ENCODE measurements at regions not wholly inside any gene's neighbourhood (a gene's known extent, or its start where the extent isn't known, plus 50 kb on each side); places are given as distances from the start of the nearest gene placed in this dataset.

DNA sequence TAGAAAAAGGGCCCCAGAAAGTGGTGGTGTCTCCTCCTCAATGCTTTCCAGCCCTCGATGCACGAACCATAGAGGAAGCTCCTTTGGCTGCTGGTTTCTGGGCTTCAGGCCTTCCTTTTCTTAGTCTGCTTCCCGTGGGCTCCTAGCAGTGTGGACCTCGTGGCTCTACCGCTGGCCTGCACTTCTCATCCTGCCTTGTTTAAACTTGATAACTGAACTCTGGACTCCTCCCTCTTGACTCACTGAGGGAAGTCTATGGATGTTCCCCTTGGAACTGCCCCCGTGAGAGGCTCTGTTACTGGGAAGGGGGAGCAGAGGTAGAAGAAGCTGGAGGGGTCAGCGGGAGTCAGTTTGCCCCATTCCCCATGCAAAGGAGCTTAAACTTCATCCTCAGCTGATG lies 75.3 kb upstream of the WDR26 start:
- Histone ChIP-seq H3K36me3 (ENCODE audit: insufficient read depth, low read length) (no peaks in the 10 kb centered on the region), H3K79me2 (ENCODE audit: insufficient read depth, low read length) (no peaks in the 10 kb centered on the region), H2AFZ (ENCODE audit: low read length) (peak overlapping the region; percentile 14), H3K4me3 (ENCODE audit: insufficient read depth, low read length) (no peak overlapping the region), H3K27ac (ENCODE audit: low read depth, low read length) (no peak overlapping the region), H3K4me1 (ENCODE audit: insufficient read depth, low read length) (peaks cover 14% of the 10 kb centered on the region), H4K20me1 (ENCODE audit: insufficient read depth, low read length) (no peaks in the 10 kb centered on the region), H3K27me3 (ENCODE audit: insufficient read depth, low read length) (no peaks in the 10 kb centered on the region), H3K4me2 (ENCODE audit: insufficient read depth, low read length) (no peak overlapping the region), H3K9me3 (ENCODE audit: low read depth, low read length) (no peaks in the 10 kb centered on the region)
- peak; percentile 78 for DNase-seq (ENCODE audit: insufficient read length, low spot score, missing footprints)
- TF ChIP-seq, protein P1, sequence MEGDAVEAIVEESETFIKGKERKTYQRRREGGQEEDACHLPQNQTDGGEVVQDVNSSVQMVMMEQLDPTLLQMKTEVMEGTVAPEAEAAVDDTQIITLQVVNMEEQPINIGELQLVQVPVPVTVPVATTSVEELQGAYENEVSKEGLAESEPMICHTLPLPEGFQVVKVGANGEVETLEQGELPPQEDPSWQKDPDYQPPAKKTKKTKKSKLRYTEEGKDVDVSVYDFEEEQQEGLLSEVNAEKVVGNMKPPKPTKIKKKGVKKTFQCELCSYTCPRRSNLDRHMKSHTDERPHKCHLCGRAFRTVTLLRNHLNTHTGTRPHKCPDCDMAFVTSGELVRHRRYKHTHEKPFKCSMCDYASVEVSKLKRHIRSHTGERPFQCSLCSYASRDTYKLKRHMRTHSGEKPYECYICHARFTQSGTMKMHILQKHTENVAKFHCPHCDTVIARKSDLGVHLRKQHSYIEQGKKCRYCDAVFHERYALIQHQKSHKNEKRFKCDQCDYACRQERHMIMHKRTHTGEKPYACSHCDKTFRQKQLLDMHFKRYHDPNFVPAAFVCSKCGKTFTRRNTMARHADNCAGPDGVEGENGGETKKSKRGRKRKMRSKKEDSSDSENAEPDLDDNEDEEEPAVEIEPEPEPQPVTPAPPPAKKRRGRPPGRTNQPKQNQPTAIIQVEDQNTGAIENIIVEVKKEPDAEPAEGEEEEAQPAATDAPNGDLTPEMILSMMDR (IDR thresholded peaks at IDR 0.05; ENCODE audit: extremely low read depth, low read depth, low read length): no peak

DNA sequence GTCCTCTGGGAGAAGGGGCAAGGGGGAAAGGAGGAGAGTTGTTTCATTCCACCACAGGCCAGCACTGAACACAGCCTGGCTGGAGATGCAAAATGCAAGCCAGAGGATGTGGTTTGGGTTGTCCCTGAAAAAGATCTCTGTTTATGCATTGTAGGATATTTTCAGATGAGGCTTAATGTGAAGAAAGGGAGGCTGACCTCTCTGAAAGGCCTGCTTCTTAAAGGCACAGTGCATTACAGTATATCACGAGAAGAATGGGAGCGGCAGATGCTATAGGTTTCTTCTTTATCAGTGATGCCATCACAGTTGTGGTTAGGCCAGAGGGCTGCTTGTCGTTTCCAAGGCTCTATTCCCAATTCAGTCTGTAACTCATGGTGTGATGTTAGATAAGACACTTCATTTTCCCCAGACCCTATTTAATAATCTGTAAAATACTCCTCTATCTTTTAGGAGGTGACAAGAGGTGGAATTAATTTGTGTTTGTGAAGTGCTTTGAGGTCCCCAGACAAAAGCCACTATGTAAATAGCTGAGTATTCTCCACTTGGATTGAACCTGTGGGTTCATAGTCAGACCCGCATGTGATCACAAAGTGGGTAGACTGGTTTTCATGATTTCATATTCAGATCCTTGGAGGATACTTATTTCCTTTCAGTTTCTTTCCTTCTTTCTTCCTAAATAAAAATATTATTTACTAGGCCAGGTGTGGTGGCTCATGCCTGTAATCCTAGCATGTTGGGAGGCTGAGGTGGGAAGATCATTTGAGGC lies 76.5 kb upstream of the WDR26 start:
- DNase-seq (ENCODE audit: insufficient read length, low spot score, missing footprints): peak; percentile 81
- Histone ChIP-seq H3K4me3 (ENCODE audit: insufficient read depth, low read length) (no peak overlapping the region), H3K4me2 (ENCODE audit: insufficient read depth, low read length) (peak overlapping the region; percentile 22)

DNA sequence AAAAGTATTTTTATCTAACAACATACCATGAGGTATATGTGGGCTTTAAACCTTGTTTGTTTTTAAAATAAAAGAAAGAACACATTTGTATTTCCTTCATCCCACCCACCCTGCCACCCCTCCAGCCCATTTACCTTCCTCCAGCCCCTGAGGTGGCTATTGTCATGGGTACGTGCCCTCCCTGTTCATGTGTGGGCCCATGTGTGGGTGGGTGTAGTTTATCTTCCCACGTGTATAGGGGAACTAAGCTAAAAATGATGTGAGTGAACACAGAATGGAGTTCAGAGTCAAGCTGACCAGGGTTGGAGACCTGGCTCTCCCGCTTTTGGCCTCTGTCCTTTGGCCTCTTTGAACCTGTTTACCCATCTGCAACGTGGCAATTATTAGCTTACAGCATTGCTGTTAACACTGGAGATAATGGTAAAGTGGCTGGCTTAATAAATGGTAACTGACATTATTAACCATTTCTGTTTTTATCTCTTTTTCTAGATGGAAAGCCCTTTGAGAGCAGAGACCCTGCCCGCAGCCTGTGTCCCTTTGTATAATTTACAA lies 78.1 kb upstream of the WDR26 start:
- Histone ChIP-seq H3K79me2 (ENCODE audit: insufficient read depth, low read length) (no peaks in the 10 kb centered on the region), H4K20me1 (ENCODE audit: insufficient read depth, low read length) (no peaks in the 10 kb centered on the region), H3K4me3 (ENCODE audit: insufficient read depth, low read length) (no peak overlapping the region), H3K4me2 (ENCODE audit: insufficient read depth, low read length) (no peak overlapping the region), H2AFZ (ENCODE audit: low read length) (no peak overlapping the region), H3K9me3 (ENCODE audit: low read depth, low read length) (no peaks in the 10 kb centered on the region), H3K27ac (ENCODE audit: low read depth, low read length) (no peak overlapping the region), H3K27me3 (ENCODE audit: insufficient read depth, low read length) (no peaks in the 10 kb centered on the region), H3K4me1 (ENCODE audit: insufficient read depth, low read length) (peaks cover 14% of the 10 kb centered on the region), H3K36me3 (ENCODE audit: insufficient read depth, low read length) (no peaks in the 10 kb centered on the region)
- DNase-seq (ENCODE audit: insufficient read length, low spot score, missing footprints): no peak
- TF ChIP-seq, protein P1 (IDR thresholded peaks at IDR 0.05; ENCODE audit: extremely low read depth, low read depth, low read length): no peak

More for the DNA sequence above, 76.5 kb upstream of the WDR26 start:
- no peaks in the 10 kb centered on the region for H3K27me3 ChIP-seq (ENCODE audit: insufficient read depth, low read length)
- H4K20me1 ChIP-seq (ENCODE audit: insufficient read depth, low read length): no peaks in the 10 kb centered on the region
- no peaks in the 10 kb centered on the region for H3K9me3 ChIP-seq (ENCODE audit: low read depth, low read length)
- H3K27ac ChIP-seq (ENCODE audit: low read depth, low read length): no peak overlapping the region
- H2AFZ ChIP-seq (ENCODE audit: low read length): peak overlapping the region; percentile 76
- H3K4me1 ChIP-seq (ENCODE audit: insufficient read depth, low read length): peaks cover 14% of the 10 kb centered on the region
- H3K79me2 ChIP-seq (ENCODE audit: insufficient read depth, low read length): no peaks in the 10 kb centered on the region
- no peaks in the 10 kb centered on the region for H3K36me3 ChIP-seq (ENCODE audit: insufficient read depth, low read length)
- TF ChIP-seq, protein P1 (IDR thresholded peaks at IDR 0.05; ENCODE audit: extremely low read depth, low read depth, low read length): no peak

DNA sequence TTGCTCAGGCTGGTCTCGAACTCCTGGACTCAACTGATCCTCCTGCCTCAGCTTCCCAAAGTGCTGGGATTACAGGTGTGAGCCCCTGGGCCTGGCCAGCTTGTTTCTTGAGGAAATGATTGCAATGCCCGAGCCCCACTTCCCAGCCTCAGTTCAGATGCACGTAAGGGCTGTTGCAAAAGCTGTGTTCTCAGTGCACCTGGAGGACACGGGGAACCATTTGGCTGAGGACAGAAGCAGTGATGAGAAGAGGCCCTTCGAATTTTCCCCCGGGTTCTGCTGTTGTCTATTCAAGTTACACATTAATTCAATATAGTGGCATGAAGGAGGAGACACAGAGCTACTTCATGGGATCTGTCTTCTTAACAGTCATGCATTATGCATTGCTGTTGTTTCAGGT lies 78.8 kb upstream of the WDR26 start:
- TF ChIP-seq, protein P1 (IDR thresholded peaks at IDR 0.05; ENCODE audit: extremely low read depth, low read depth, low read length): no peak

More for the DNA sequence above, 78.8 kb upstream of the WDR26 start:
- Histone ChIP-seq H3K9me3 (ENCODE audit: low read depth, low read length) (no peaks in the 10 kb centered on the region), H3K27ac (ENCODE audit: low read depth, low read length) (no peak overlapping the region), H3K4me3 (ENCODE audit: insufficient read depth, low read length) (no peak overlapping the region), H2AFZ (ENCODE audit: low read length) (peak overlapping the region; percentile 20), H3K4me2 (ENCODE audit: insufficient read depth, low read length) (no peak overlapping the region), H4K20me1 (ENCODE audit: insufficient read depth, low read length) (no peaks in the 10 kb centered on the region), H3K79me2 (ENCODE audit: insufficient read depth, low read length) (no peaks in the 10 kb centered on the region), H3K27me3 (ENCODE audit: insufficient read depth, low read length) (no peaks in the 10 kb centered on the region), H3K36me3 (ENCODE audit: insufficient read depth, low read length) (no peaks in the 10 kb centered on the region), H3K4me1 (ENCODE audit: insufficient read depth, low read length) (peaks cover 14% of the 10 kb centered on the region)
- no peak for DNase-seq (ENCODE audit: insufficient read length, low spot score, missing footprints)

Data from osteoblast (primary cell).